Esophagus squamous epithelium (tissue), 4 donors: ENCODE measurements at regions not wholly inside any gene's neighbourhood (a gene's known extent, or its start where the extent isn't known, plus 50 kb on each side); places are given as distances from the start of the nearest gene placed in this dataset.

Experiments used
- POLR2A ChIP-seq, 4 donors: fragments of 450-650 bp; IDR thresholded peaks; one replicate each; pipeline ENCODE4 v1.6.1; 2017; ENCODE audit warnings: antibody characterized with exemption in 4 of 4, mild to moderate bottlenecking in 4 of 4, moderate library complexity in 3 of 4
- TF ChIP-seq, protein P1 (sequence below), 6 experiments: fragments of 450-650 bp in 4 of 6; fragments of 200-600 bp in 2 of 6; sonication (generic) in 2 of 6; IDR thresholded peaks; one replicate each; pipeline ENCODE4 v1.5.1; 2016 to 2019; ENCODE audit warnings: antibody characterized with exemption in 6 of 6, mild to moderate bottlenecking in 4 of 6, moderate library complexity in 4 of 6

DNA sequence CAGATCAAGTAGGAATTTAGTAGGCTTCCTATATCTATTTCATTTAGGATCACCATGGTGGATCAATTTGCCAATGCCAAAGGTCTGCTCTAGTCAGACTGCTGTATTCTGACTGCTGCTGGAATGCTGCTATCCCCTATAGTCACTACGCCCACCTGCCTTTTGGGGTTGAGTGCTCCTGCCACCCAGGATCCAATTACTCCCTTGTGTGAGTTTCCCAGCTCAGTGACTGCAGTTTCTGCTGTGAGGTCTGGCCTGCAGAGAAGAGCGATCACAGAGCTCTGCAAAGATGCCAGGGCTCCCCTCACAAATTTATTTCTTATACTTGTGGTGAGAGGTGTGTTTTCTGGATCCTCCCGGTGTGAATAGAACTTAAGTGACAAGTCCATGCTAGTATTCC, 88.1 kb upstream of the FOXI2 start:
- TF ChIP-seq POLR2A (IDR thresholded peaks at IDR 0.05): no peak
- TF ChIP-seq, protein P1, sequence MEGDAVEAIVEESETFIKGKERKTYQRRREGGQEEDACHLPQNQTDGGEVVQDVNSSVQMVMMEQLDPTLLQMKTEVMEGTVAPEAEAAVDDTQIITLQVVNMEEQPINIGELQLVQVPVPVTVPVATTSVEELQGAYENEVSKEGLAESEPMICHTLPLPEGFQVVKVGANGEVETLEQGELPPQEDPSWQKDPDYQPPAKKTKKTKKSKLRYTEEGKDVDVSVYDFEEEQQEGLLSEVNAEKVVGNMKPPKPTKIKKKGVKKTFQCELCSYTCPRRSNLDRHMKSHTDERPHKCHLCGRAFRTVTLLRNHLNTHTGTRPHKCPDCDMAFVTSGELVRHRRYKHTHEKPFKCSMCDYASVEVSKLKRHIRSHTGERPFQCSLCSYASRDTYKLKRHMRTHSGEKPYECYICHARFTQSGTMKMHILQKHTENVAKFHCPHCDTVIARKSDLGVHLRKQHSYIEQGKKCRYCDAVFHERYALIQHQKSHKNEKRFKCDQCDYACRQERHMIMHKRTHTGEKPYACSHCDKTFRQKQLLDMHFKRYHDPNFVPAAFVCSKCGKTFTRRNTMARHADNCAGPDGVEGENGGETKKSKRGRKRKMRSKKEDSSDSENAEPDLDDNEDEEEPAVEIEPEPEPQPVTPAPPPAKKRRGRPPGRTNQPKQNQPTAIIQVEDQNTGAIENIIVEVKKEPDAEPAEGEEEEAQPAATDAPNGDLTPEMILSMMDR (IDR thresholded peaks at IDR 0.05): no peak
